HG02610 (cell line): ENCODE measurements at regions not wholly inside any gene's neighbourhood (a gene's known extent, or its start where the extent isn't known, plus 50 kb on each side); places are given as distances from the start of the nearest gene placed in this dataset.
A peak's percentile ranks its signal among the peaks of the same experiment; 100 is the strongest.

Source experiments
- ATAC-seq: cut with Tn5 transposase; IDR thresholded peaks from one replicate; pipeline ENCODE4 v1.9.1; 2021; ENCODE audit warnings: mild to moderate bottlenecking, moderate library complexity; ENCODE audit not compliant: unreplicated experiment

- ATAC-seq = no peak
These were observed 56.7 kb upstream of the GUCA2B start for GRCh38 chr1:42096554-42096953.

GRCh38 chr1:42089246-42089645 lies 64.0 kb upstream of the GUCA2B start:
- no peak for ATAC-seq

- no peak for ATAC-seq
These were observed 67.1 kb upstream of the GUCA2B start for GRCh38 chr1:42086146-42086545.

- no peak for ATAC-seq
These were observed 67.6 kb upstream of the GUCA2B start for GRCh38 chr1:42085596-42085995.

- no peak for ATAC-seq
These were observed 71.7 kb upstream of the GUCA2B start for GRCh38 chr1:42081475-42081874.

GRCh38 chr1:42075179-42075578 lies 78.0 kb upstream of the GUCA2B start:
- no peak for ATAC-seq

GRCh38 chr1:42070996-42071395 lies 82.2 kb upstream of the GUCA2B start:
- no peak for ATAC-seq

GRCh38 chr1:42057800-42058199 lies 95.4 kb upstream of the GUCA2B start:
- no peak for ATAC-seq

- no peak for ATAC-seq
These were observed 96.8 kb upstream of the GUCA2B start for GRCh38 chr1:42056460-42056859.

- ATAC-seq = no peak
These were observed 98.1 kb upstream of the GUCA2B start for GRCh38 chr1:42055061-42055460.

GRCh38 chr1:42052072-42052699 lies 101.0 kb upstream of the GUCA2B start:
- ATAC-seq = no peak

- ATAC-seq = no peak
These were observed 105.7 kb upstream of the GUCA2B start for GRCh38 chr1:42047508-42047880.

- ATAC-seq = no peak
These were observed 106.3 kb upstream of the GUCA2B start for GRCh38 chr1:42046761-42047507.

- ATAC-seq = no peak
These were observed 108.9 kb upstream of the GUCA2B start for GRCh38 chr1:42044346-42044745.

- no peak for ATAC-seq
These were observed 109.4 kb upstream of the GUCA2B start for GRCh38 chr1:42043811-42044210.

GRCh38 chr1:42043182-42043581 lies 110.0 kb upstream of the GUCA2B start:
- no peak for ATAC-seq

- no peak for ATAC-seq
These were observed 112.2 kb upstream of the GUCA2B start for GRCh38 chr1:42041031-42041430.

- no peak for ATAC-seq
These were observed 113.1 kb upstream of the GUCA2B start for GRCh38 chr1:42040159-42040558.

GRCh38 chr1:42038261-42038660 lies 114.9 kb upstream of the GUCA2B start:
- ATAC-seq = no peak

- no peak for ATAC-seq
These were observed 115.6 kb upstream of the GUCA2B start for GRCh38 chr1:42037586-42037985.

GRCh38 chr1:42037161-42037560 lies 116.0 kb upstream of the GUCA2B start:
- no peak for ATAC-seq

- ATAC-seq = peak; percentile 94
These were observed 117.2 kb upstream of the GUCA2B start for GRCh38 chr1:42035830-42036604.
